ENCODE measurements at regions not wholly inside any gene's neighbourhood (a gene's known extent, or its start where the extent isn't known, plus 50 kb on each side); places are given as distances from the start of the nearest gene placed in this dataset.

DNA sequence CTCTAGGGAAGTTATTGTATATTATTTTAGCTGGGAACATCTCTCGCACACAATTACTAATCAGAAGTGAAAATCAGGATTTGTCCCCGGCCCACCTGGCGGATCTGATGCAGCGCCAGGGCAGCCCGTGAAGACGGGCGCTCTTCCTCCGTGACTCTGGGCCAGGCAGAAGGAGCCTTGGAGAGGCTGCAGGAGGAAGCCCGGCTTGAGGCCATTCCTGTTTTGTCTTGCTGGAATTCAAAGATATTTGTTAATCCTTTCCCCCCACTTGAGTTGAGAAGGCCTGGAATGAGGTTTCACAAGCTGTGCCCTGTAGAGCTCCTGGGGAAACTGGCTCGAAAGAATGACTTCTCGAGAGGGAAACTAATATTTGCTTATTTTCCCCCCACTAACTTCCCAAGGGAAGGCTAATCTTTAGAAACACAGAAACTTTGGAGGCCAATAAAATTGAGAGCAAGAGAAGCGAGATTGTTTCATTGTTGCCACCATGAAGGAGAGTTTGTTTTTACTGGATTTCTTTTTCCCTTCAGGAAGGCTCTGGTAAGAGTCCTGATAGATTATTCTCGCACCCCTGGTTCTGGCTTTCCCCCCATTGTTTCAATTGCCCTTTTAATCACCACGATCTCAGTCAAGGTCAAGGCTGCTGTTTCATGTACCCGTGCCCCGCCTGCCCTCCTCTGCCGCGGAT is 92.8 kb upstream of the SEPTIN5 start:
- Mint-ChIP-seq H3K27me3 (ENCODE audit: low read depth in 3 of 3) (peaks cover 0 to 7% (median 5%) of the 10 kb centered on the region in 3 donors), H3K36me3 (no peaks in the 10 kb centered on the region), H3K27ac (no peak overlapping the region), H3K4me1 (no peaks in the 10 kb centered on the region), H3K4me3 (no peak overlapping the region), H3K9me3 (no peaks in the 10 kb centered on the region)
- DNase-seq, result no peak

DNA sequence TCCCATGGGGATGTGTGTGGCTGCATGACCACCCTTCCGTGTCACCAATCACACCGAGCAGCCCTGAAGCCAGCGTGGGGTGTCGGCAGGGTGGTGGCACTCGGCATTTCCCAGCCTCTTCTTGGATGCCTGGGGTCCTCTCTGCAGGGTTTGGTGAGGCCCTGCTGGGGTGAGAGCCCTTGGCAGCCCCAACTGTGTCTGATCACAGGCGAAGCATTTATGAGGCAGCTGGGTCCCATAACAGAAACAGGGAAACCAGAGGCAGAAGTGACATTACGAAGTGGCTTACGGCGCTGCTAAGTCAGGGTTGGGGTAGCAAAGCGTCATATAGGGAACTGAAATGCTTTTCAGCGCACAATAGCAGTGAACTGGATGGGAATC is 92.3 kb upstream of the SEPTIN5 start:
- H3K27me3 Mint-ChIP-seq (ENCODE audit: low read depth in 3 of 3), result peaks cover 0 to 5% (median 1%) of the 10 kb centered on the region in 3 donors
- no peaks in the 10 kb centered on the region for H3K4me1 Mint-ChIP-seq
- no peaks in the 10 kb centered on the region for H3K9me3 Mint-ChIP-seq
- H3K36me3 Mint-ChIP-seq, result no peaks in the 10 kb centered on the region
- DNase-seq, result no peak
- no peak overlapping the region for H3K4me3 Mint-ChIP-seq
- no peak overlapping the region for H3K27ac Mint-ChIP-seq

DNA sequence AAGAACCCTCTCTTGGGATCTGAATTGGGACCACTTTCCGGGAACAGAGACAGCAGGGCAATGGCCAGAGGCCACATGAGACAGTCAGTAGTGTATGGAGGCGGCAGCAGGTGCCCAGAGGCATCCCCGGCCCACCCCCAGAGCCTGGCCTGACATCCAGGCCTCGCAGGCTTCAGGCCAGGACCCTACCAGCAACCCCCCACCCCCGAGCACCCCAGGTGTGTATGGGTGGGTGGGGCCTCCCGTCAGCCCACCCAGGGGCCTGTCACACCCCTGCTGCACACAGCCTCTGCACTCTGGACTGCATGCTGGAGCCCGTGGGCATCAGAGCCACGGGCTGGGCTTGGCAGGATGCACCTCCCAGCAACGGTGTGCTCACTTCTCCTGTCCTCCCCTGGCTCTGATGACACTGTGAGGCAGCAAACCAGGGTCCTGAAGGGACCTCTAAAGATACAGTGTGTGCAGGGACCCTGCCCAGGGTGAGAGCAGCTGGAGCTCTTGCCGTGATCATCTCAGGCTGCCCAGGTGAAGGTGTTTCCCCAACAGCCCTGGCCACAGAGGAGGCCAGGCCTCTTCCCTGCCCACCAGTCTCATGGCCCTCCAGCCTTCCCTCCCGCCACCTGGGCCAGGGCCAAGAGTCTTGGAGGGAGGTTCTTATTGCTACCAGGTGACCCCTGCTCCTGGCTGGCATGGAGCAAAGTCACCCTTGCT is 88.8 kb upstream of the SEPTIN5 start:
- Mint-ChIP-seq H3K27ac (peak overlapping the region in 1 of 6 donors; percentile 28), H3K36me3 (no peaks in the 10 kb centered on the region), H3K4me3 (no peak overlapping the region), H3K4me1 (no peaks in the 10 kb centered on the region), H3K27me3 (ENCODE audit: low read depth in 3 of 3) (peaks cover 0 to 7% (median 0%) of the 10 kb centered on the region in 3 donors), H3K9me3 (no peaks in the 10 kb centered on the region)
- DNase-seq, result no peak

DNA sequence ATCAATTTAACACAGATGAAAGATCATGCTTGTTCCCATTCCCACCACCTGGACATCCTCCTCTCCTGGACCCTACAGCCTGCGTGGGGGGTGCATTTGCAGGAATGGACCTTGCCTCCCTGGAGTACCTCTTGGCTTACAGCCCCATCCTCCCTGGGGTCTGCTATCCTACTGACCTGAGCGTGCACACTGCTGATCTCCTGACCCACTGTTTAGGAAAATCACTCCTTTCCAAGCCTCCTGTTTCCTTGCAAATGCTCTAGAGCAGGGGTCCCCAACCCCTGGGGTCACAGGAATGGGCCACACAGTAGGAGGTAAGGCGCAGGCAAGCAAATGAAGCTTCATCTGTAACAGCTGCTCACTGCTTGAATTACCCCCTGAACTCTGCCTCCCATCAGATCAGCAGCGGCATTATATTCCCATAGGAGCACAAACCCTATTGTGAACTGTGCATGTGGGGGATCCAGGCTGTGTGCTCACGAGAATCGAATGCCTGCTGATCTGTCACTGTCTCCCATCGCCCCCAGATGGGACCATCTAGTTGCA is 88.2 kb upstream of the SEPTIN5 start:
- no peak overlapping the region for H3K4me3 Mint-ChIP-seq
- H3K27ac Mint-ChIP-seq, result peak overlapping the region in 1 of 6 donors; percentile 28
- H3K27me3 Mint-ChIP-seq (ENCODE audit: low read depth in 3 of 3), result peaks cover 0 to 13% (median 0%) of the 10 kb centered on the region in 3 donors

DNA sequence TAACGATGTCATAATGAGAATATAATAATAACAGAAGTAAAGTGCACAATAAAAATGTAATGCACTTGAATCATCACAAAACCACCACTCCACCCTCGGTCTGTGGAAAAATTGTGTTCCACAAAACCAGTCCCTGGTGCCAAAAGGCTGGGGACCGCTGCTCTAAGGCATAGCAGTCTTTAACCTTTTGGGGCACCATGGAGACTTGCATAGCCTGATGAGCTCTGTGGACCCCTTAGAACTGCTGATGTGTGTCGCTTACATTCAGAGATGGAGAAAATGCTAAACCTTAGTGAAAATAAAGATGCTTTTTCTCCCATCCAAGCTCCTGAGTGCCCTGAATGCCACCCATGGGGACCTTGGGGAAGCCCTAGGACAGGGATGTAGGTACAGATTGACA is 87.6 kb upstream of the SEPTIN5 start:
- H3K4me1 Mint-ChIP-seq, result no peaks in the 10 kb centered on the region
- no peak for DNase-seq
- no peaks in the 10 kb centered on the region for H3K9me3 Mint-ChIP-seq
- no peak overlapping the region for H3K4me3 Mint-ChIP-seq
- no peaks in the 10 kb centered on the region for H3K36me3 Mint-ChIP-seq
- H3K27me3 Mint-ChIP-seq (ENCODE audit: low read depth in 3 of 3), result peaks cover 0 to 13% (median 0%) of the 10 kb centered on the region in 3 donors
- no peak overlapping the region for H3K27ac Mint-ChIP-seq

More for the DNA sequence above, 88.2 kb upstream of the SEPTIN5 start:
- H3K9me3 Mint-ChIP-seq, result no peaks in the 10 kb centered on the region
- no peaks in the 10 kb centered on the region for H3K36me3 Mint-ChIP-seq
- DNase-seq, result no peak
- no peaks in the 10 kb centered on the region for H3K4me1 Mint-ChIP-seq

DNA sequence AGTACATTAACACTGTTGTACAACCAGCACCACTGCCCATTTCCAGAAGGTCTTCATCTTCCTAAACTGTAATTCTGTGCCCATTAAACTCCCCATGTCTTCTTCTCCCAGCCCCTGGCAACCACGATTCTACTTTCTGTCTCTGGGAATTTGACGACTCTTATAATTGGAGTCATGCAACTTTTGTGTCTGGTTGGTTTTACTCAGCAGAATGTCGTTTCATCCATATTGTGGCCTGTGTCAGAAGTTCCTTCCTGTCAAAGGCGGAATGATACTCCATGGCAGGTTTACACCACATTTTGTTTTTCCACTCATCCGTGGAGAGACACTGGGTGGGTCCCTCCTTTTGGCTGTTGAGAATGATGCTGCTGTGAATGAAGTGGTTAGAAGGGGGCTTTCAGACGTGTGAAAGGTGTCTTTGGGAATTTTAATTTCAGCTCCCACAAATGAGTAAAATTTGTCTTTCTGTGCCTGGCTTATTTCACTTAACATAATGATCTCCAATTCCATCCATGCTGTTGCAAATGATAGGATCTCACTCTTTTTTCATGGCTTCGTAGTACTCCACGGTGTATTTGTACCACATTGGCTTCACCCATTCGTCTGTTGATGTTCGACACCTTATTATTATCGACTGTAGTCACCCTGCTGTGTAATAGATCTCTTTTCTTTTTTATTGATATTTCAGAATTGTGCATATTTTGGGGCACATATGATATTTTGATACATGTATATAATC is 86.1 kb upstream of the SEPTIN5 start:
- no peaks in the 10 kb centered on the region for H3K4me1 Mint-ChIP-seq
- DNase-seq, result no peak
- H3K4me3 Mint-ChIP-seq, result no peak overlapping the region
- H3K27me3 Mint-ChIP-seq (ENCODE audit: low read depth in 3 of 3), result peaks cover 0 to 11% (median 0%) of the 10 kb centered on the region in 3 donors
- H3K9me3 Mint-ChIP-seq, result no peaks in the 10 kb centered on the region
- no peaks in the 10 kb centered on the region for H3K36me3 Mint-ChIP-seq
- H3K27ac Mint-ChIP-seq, result no peak overlapping the region

DNA sequence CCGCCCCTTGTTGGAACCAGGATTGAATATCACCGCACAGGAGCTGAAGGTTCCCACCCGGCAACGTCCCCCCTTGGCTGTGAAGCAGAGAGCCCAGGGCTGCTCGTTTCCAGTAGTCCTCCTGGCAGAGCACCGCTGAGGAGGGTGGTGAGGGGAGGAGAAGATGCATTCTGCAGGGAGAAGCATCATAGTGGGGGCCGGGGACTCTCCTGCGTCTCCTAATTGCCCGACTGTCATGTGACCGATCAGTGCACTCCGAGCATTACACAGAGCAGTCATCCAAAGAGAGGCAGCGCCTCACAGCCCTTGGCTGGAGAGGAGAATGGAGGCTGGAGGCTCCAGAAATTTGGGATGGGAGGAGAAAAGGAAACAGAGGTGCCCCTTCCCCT is 85.0 kb upstream of the SEPTIN5 start:
- no peaks in the 10 kb centered on the region for H3K4me1 Mint-ChIP-seq

DNA sequence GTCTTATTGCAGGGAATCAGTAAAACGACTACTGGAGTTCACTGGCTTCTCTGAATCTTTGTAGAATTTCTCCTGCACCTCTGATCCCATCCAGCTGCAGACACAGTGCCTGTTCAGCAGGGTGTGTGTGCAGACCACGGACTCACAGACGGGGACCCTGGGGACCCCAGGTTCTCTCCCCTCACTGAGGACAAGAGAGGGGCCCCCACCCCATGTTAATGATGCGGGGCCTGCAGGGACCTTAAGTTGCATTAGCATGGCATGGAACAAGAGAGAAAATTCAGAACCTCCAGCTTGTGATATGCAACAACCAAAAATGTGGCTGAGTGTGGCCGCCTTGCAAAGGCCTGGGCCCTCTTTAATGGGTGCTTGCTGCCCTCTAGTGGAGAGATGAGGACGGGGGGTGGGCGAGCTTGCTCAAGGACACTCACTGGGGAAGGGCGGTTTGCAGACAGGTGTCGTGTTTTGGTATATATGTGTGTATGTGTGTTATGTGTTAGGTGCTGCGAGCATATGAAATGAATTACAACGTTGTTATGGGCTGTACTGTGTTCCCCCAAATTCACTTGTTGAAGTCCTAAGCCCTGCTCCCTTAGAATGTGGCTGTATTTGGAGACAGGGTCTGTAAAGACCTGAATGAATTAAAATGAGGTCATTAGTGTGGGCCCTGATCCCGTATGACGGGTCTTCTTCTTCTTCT is 84.4 kb upstream of the SEPTIN5 start:
- DNase-seq, result peak; percentile 65 to 76 (median 70)
- no peaks in the 10 kb centered on the region for H3K9me3 Mint-ChIP-seq
- H3K27me3 Mint-ChIP-seq (ENCODE audit: low read depth in 3 of 3), result peaks cover 0 to 11% (median 0%) of the 10 kb centered on the region in 3 donors
- peak overlapping the region in 1 of 6 donors; percentile 26 for H3K27ac Mint-ChIP-seq
- no peaks in the 10 kb centered on the region for H3K4me1 Mint-ChIP-seq
- no peak overlapping the region for H3K4me3 Mint-ChIP-seq
- no peaks in the 10 kb centered on the region for H3K36me3 Mint-ChIP-seq

More for the DNA sequence above, 85.0 kb upstream of the SEPTIN5 start:
- no peak for DNase-seq
- Mint-ChIP-seq H3K36me3 (no peaks in the 10 kb centered on the region), H3K4me3 (no peak overlapping the region), H3K9me3 (no peaks in the 10 kb centered on the region), H3K27ac (peak overlapping the region in 1 of 6 donors; percentile 46), H3K27me3 (ENCODE audit: low read depth in 3 of 3) (peaks cover 0 to 11% (median 0%) of the 10 kb centered on the region in 3 donors)

DNA sequence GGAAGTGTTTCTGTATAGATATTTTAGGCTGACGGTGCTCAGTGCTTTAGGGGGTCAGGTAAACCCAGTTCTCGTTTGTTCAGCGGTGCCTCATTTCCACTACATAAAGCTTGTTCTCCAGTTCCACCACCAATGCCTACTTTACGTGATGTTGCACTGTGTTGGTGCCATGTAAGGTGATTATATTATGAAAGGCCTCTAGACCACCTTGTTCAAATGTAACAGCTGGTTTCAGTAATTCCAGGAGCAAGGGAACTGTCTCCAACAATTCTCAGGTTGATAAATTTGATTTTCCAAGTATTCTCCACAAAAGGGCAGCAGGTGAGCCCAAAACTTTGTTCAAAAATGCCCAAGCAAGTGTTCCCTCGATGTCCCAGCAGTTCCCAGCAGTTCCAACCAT is 83.7 kb upstream of the SEPTIN5 start:
- no peak for DNase-seq
- Mint-ChIP-seq H3K27ac (no peak overlapping the region), H3K9me3 (no peaks in the 10 kb centered on the region), H3K4me1 (no peaks in the 10 kb centered on the region), H3K27me3 (ENCODE audit: low read depth in 3 of 3) (peaks cover 0 to 11% (median 0%) of the 10 kb centered on the region in 3 donors), H3K4me3 (no peak overlapping the region), H3K36me3 (no peaks in the 10 kb centered on the region)

DNA sequence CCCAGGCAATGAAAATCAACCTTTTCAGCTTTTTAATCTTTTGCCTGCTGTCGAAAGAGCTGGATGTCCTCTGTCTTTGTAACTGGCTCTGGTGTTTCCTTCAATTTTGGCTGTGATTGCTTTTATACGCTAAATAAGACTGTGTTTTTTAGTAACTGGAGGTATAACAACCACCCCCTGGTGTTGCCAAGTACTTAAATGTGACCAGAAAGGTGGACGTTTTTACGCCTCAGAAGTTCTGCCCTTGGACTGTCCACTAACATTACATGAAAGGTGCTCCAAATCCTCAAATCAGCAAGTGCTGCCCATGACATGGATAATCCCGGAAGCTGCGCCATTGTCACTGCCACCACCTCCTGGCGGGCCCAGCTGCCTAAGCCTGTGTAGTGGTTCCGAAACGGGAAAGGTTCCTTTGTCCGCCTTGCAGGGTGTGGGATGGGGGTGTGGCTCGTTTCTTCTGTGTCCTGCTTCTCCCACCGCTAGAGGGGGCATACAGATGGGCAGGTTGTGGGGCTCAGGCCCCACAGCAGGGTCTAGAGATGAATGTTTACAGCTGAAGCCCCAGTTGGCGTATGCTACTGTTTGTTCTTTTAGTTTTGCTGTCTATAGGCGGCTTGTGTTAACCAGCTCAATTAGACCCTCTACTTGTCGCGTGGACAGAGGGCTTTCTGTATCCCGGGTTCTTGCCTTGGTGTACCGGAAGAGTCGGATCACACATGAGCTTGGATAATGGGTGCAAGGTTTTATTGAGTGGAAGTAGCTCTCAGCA is 82.2 kb upstream of the SEPTIN5 start:
- peaks cover 0 to 11% (median 6%) of the 10 kb centered on the region in 3 donors for H3K27me3 Mint-ChIP-seq (ENCODE audit: low read depth in 3 of 3)
- no peak overlapping the region for H3K27ac Mint-ChIP-seq
- H3K4me3 Mint-ChIP-seq, result no peak overlapping the region
- no peak for DNase-seq
- H3K9me3 Mint-ChIP-seq, result no peaks in the 10 kb centered on the region
- H3K36me3 Mint-ChIP-seq, result no peaks in the 10 kb centered on the region
- H3K4me1 Mint-ChIP-seq, result no peaks in the 10 kb centered on the region

DNA sequence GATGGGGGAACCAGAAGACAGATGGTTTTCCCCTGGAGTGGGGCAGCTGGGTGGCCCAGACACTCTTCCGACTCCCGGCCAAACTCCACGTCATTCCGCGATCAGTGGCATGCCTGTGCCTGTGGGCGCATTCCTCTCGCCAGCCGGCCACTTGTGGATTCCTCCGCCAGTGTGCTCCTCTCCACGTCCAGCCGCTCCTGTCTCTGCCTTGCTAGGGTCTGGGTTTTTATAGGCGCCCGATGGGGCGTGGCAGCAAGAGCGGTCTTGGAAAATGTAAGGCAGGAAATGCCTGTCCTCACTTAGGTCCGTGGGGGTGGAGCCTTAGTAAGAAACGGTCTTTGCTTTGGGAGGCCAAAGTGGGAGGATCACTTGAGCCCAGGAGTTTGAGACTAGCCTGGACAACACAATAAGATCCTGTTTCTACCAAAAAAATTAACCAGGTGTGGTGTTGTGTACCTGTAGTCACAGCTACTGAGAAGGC is 81.6 kb upstream of the SEPTIN5 start:
- Mint-ChIP-seq H3K4me1 (no peaks in the 10 kb centered on the region), H3K36me3 (no peaks in the 10 kb centered on the region), H3K27me3 (ENCODE audit: low read depth in 3 of 3) (peaks cover 0 to 11% (median 6%) of the 10 kb centered on the region in 3 donors), H3K4me3 (no peak overlapping the region), H3K9me3 (no peaks in the 10 kb centered on the region), H3K27ac (no peak overlapping the region)
- no peak for DNase-seq

DNA sequence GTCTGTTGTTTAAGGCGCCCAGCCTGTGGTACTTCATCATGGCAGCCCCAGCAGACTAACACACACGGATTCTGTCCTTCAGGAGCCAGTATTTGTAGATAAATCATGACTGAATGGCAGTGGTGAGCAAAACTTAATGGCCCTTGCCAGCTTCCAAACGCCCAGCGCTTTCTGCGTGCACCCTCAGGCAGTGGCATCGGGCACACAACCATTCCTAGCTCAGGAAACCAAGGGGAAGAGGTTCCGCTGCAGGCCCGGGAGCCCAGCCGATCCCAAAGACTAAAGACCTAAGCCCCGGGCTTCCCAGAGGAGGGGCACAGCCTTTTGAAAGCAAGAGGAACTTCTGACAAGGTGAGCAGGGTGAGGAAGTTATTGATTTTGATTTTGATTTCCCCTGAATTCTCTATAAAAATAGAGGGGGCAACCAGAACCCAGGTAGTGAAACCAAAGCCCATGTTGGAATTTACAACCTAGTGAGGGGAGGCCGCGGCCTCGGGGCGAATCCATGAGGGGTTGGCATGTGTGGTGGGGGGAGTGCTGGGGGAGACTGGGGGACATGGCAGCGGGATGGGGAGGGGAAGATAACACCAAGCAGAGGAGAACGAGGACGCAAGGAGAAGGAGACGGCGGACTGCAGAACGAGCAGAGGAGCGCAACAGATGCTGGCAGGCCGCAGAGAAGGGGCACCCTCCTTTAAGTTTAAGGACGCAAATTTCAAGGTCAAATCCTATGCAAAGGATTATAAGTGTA is 79.9 kb upstream of the SEPTIN5 start:
- peaks cover 0 to 11% (median 6%) of the 10 kb centered on the region in 3 donors for H3K27me3 Mint-ChIP-seq (ENCODE audit: low read depth in 3 of 3)
- H3K4me3 Mint-ChIP-seq, result no peak overlapping the region
- H3K27ac Mint-ChIP-seq, result no peak overlapping the region
- H3K36me3 Mint-ChIP-seq, result no peaks in the 10 kb centered on the region
- no peaks in the 10 kb centered on the region for H3K4me1 Mint-ChIP-seq
- no peak for DNase-seq
- no peaks in the 10 kb centered on the region for H3K9me3 Mint-ChIP-seq
